HG03103 (cell line): ENCODE measurements at regions not wholly inside any gene's neighbourhood (a gene's known extent, or its start where the extent isn't known, plus 50 kb on each side); places are given as distances from the start of the nearest gene placed in this dataset.

Experiments
- ATAC-seq: cut with Tn5 transposase; IDR thresholded peaks from one replicate; pipeline ENCODE4 v1.9.1; 2021; ENCODE audit warnings: low read depth; ENCODE audit not compliant: unreplicated experiment

- ATAC-seq: no peak
These were observed 750.5 kb upstream of the DDX18 start for GRCh38 chr2:117064021-117064420.

- no peak for ATAC-seq
These were observed 748.6 kb upstream of the DDX18 start for GRCh38 chr2:117065912-117066311.

GRCh38 chr2:117067900-117068299, 746.6 kb upstream of the DDX18 start:
- ATAC-seq: no peak

GRCh38 chr2:117068371-117068770, 746.1 kb upstream of the DDX18 start:
- ATAC-seq: no peak

- ATAC-seq: no peak
These were observed 742.9 kb upstream of the DDX18 start for GRCh38 chr2:117071556-117072102.

- ATAC-seq: no peak
These were observed 739.7 kb upstream of the DDX18 start for GRCh38 chr2:117074756-117075155.

- ATAC-seq: no peak
These were observed 729.2 kb upstream of the DDX18 start for GRCh38 chr2:117085256-117085655.

- no peak for ATAC-seq
These were observed 728.8 kb upstream of the DDX18 start for GRCh38 chr2:117085737-117086136.

- no peak for ATAC-seq
These were observed 728.1 kb upstream of the DDX18 start for GRCh38 chr2:117086174-117086942.

- ATAC-seq: no peak
These were observed 727.6 kb upstream of the DDX18 start for GRCh38 chr2:117086943-117087250.

- no peak for ATAC-seq
These were observed 726.8 kb upstream of the DDX18 start for GRCh38 chr2:117087535-117088291.

- no peak for ATAC-seq
These were observed 723.3 kb upstream of the DDX18 start for GRCh38 chr2:117091041-117091837.

- no peak for ATAC-seq
These were observed 712.9 kb upstream of the DDX18 start for GRCh38 chr2:117101613-117102012.

GRCh38 chr2:117108741-117109267, 705.7 kb upstream of the DDX18 start:
- ATAC-seq: no peak

- ATAC-seq: no peak
These were observed 695.5 kb upstream of the DDX18 start for GRCh38 chr2:117118994-117119393.

- no peak for ATAC-seq
These were observed 691.1 kb upstream of the DDX18 start for GRCh38 chr2:117123362-117123761.

- ATAC-seq: no peak
These were observed 687.8 kb upstream of the DDX18 start for GRCh38 chr2:117126656-117127055.

GRCh38 chr2:117127680-117128079, 686.8 kb upstream of the DDX18 start:
- no peak for ATAC-seq

- ATAC-seq: no peak
These were observed 686.0 kb upstream of the DDX18 start for GRCh38 chr2:117128461-117128860.

GRCh38 chr2:117137371-117137770, 677.1 kb upstream of the DDX18 start:
- no peak for ATAC-seq
